ENCODE measurements at regions not wholly inside any gene's neighbourhood (a gene's known extent, or its start where the extent isn't known, plus 50 kb on each side); places are given as distances from the start of the nearest gene placed in this dataset.

DNA sequence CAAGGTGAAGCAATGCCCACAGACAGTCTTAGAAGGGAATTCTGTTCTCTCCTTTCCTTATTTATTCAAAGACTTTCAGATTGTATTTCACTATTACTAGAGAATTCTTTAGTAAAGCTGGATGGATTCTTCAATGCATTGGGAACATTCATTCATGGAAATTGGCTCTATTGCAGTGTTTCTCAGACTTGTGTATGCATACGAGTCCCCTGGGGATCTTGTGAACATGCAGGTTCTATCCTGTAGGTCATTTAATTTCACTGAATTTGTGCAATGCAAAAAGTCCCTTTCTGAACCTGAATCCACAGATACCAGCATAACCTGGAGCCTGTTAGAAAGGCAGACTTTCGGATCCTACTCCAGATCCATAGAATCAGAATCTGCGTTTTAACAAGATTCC is 160.9 kb upstream of the AHI1 start:
- TF ChIP-seq, protein P1, sequence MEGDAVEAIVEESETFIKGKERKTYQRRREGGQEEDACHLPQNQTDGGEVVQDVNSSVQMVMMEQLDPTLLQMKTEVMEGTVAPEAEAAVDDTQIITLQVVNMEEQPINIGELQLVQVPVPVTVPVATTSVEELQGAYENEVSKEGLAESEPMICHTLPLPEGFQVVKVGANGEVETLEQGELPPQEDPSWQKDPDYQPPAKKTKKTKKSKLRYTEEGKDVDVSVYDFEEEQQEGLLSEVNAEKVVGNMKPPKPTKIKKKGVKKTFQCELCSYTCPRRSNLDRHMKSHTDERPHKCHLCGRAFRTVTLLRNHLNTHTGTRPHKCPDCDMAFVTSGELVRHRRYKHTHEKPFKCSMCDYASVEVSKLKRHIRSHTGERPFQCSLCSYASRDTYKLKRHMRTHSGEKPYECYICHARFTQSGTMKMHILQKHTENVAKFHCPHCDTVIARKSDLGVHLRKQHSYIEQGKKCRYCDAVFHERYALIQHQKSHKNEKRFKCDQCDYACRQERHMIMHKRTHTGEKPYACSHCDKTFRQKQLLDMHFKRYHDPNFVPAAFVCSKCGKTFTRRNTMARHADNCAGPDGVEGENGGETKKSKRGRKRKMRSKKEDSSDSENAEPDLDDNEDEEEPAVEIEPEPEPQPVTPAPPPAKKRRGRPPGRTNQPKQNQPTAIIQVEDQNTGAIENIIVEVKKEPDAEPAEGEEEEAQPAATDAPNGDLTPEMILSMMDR (IDR thresholded peaks at IDR 0.05): no peak
- TF ChIP-seq POLR2A (IDR thresholded peaks at IDR 0.05): no peak
- no peak for TF ChIP-seq POLR2AphosphoS5 (IDR thresholded peaks at IDR 0.05)

All from breast epithelium (tissue), 3 donors.